ENCODE measurements at regions not wholly inside any gene's neighbourhood (a gene's known extent, or its start where the extent isn't known, plus 50 kb on each side); places are given as distances from the start of the nearest gene placed in this dataset.

GRCh38 chr10:43985941-43986340, 337.3 kb upstream of the ZNF32 start:
- Histone ChIP-seq H3K36me3 (no peaks in the 10 kb centered on the region), H3K27me3 (no peaks in the 10 kb centered on the region), H3K4me3 (ENCODE audit: low read depth, low read length) (no peak overlapping the region), H3K4me1 (peaks cover 2% of the 10 kb centered on the region), H3K9me3 (no peaks in the 10 kb centered on the region)
- DNase-seq, result no peak
- TF ChIP-seq CTCF (IDR thresholded peaks at IDR 0.05; ENCODE audit: low read depth, low read length), result no peak

DNA sequence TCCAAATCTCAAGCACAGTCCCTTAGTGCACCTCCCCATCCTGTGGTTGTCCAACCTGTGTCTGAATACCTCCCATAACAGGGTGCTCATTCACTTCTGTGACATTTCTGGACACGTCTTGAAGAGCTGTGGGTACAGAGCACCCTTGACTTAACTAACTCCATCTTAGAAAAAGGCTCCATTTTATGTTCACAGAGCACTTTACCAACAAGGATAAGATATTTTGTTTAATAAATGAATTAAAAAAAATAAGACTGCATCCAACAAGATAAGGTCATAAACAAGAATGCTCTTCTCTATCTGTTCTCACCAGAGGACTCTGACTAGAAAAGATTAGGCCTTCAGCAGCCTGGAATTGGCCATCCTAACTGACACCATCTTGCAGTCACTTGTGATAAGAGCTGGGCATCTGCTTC, 335.2 kb upstream of the ZNF32 start:
- H3K27me3 ChIP-seq, result no peaks in the 10 kb centered on the region
- no peaks in the 10 kb centered on the region; the same call in 1 of the 2 replicates for H3K9me3 ChIP-seq
- TF ChIP-seq CTCF (IDR thresholded peaks at IDR 0.05; ENCODE audit: low read depth, low read length), result no peak
- no peak overlapping the region for H3K4me3 ChIP-seq (ENCODE audit: low read depth, low read length)
- no peaks in the 10 kb centered on the region for H3K36me3 ChIP-seq
- DNase-seq, result no peak
- peaks cover 2% of the 10 kb centered on the region for H3K4me1 ChIP-seq

- Histone ChIP-seq H3K36me3 (no peaks in the 10 kb centered on the region), H3K4me3 (ENCODE audit: low read depth, low read length) (no peak overlapping the region), H3K4me1 (peaks cover 2% of the 10 kb centered on the region), H3K9me3 (no peaks in the 10 kb centered on the region; the same call in 1 of the 2 replicates), H3K27me3 (no peaks in the 10 kb centered on the region)
- TF ChIP-seq CTCF (IDR thresholded peaks at IDR 0.05; ENCODE audit: low read depth, low read length), result no peak
- no peak for DNase-seq
Measured at GRCh38 chr10:43983405-43983804, 334.7 kb upstream of the ZNF32 start.

DNA sequence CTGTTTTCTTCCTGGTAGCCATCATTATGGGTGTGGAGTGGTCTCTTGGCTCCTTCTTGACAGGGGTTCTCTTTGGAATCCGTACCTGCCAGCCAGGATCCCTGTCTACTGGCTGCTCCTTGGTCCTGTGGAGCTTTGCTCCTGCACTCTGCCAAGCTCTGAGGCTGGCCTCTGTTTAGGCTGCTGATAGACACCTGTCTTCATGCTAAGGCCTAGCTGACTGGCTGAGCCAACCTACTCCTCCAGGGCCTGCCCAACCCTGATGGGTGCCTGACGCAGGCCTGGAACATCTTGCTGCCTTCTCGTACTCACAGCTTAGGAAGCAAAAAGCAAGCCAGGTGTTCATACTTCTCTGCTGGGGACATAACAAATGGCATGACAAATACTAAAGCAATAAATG, 333.6 kb upstream of the ZNF32 start:
- DNase-seq, result no peak
- Histone ChIP-seq H3K36me3 (no peaks in the 10 kb centered on the region), H3K27me3 (no peaks in the 10 kb centered on the region), H3K4me3 (ENCODE audit: low read depth, low read length) (no peak overlapping the region), H3K9me3 (no peaks in the 10 kb centered on the region; the same call in 1 of the 2 replicates), H3K4me1 (peaks cover 2% of the 10 kb centered on the region)
- no peak for TF ChIP-seq CTCF (IDR thresholded peaks at IDR 0.05; ENCODE audit: low read depth, low read length)

DNA sequence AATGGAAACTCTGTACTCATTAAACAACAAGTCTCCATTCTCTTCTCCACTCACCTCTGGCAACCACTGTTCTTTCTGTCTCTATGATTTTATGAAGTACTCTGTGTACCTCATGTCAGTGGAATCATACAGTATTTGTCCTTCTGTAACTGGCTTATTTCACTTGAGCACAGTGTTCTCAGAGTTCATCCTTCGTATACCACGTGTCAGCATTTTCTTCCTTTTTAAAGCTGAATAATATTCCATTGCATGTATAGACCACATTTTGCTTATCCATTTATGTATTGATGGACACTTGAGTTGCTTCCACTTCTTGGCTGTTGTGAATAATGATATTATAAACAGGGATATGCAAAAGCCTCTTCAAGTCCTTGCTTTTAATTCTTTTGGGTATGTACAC, 333.0 kb upstream of the ZNF32 start:
- H3K9me3 ChIP-seq, result no peaks in the 10 kb centered on the region; the same call in 1 of the 2 replicates
- no peaks in the 10 kb centered on the region for H3K36me3 ChIP-seq
- H3K27me3 ChIP-seq, result no peaks in the 10 kb centered on the region
- H3K4me3 ChIP-seq (ENCODE audit: low read depth, low read length), result no peak overlapping the region
- H3K4me1 ChIP-seq, result peaks cover 2% of the 10 kb centered on the region
- no peak for TF ChIP-seq CTCF (IDR thresholded peaks at IDR 0.05; ENCODE audit: low read depth, low read length)
- no peak for DNase-seq

DNA sequence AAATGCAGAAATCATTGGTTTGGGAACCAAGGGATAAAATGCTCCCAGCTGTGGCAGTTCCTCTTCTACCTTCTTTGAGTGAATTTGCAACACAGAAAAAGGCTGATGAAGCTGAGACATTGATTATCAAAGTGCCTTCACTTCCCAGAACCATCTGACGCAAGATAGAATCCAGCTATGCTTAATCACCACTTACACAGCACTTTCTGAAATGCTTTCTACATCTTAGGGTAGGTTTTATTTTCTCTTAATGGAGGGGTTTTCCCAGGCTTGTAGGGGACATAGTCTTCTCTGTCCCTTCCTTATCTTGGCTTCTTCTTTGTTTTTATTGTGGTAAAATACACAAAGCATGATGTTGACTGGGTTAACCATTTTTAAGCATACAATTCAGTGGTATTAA, 332.6 kb upstream of the ZNF32 start:
- H3K9me3 ChIP-seq, result no peaks in the 10 kb centered on the region; the same call in 1 of the 2 replicates
- DNase-seq, result no peak
- no peaks in the 10 kb centered on the region for H3K36me3 ChIP-seq
- H3K4me1 ChIP-seq, result peaks cover 2% of the 10 kb centered on the region
- TF ChIP-seq CTCF (IDR thresholded peaks at IDR 0.05; ENCODE audit: low read depth, low read length), result no peak
- H3K27me3 ChIP-seq, result no peaks in the 10 kb centered on the region
- H3K4me3 ChIP-seq (ENCODE audit: low read depth, low read length), result no peak overlapping the region
